MM.1S (cell line): ENCODE measurements at regions not wholly inside any gene's neighbourhood (a gene's known extent, or its start where the extent isn't known, plus 50 kb on each side); places are given as distances from the start of the nearest gene placed in this dataset.

Experiments used
- DNase-seq: peaks from one replicate; pipeline ENCODE4 v3.0.0-alpha.2; 2015
- H2AFZ ChIP-seq: fragments of 300-600 bp; sonication (generic); 2 replicates; pipeline ENCODE4 v1.6.0; 2016; ENCODE audit warnings: antibody characterized with exemption, low read length
- H3F3A ChIP-seq: fragments of 300-600 bp; sonication (generic); 2 replicates; pipeline ENCODE4 v1.6.1; 2016; ENCODE audit warnings: mild to moderate bottlenecking, antibody characterized with exemption, low read length, moderate library complexity, mixed read lengths; ENCODE audit not compliant: insufficient read depth
- H3K27ac ChIP-seq: fragments of 300-600 bp; sonication (generic); 2 replicates; pipeline ENCODE4 v1.5.1; 2016; ENCODE audit warnings: mild to moderate bottlenecking, low read length
- H3K27me3 ChIP-seq: fragments of 300-600 bp; sonication (generic); replicated peaks from 2 replicates; pipeline ENCODE4 v1.6.0; 2016; ENCODE audit warnings: low read length; ENCODE audit not compliant: insufficient read depth
- H3K36me3 ChIP-seq: fragments of 300-600 bp; sonication (generic); replicated peaks from 2 replicates; pipeline ENCODE4 v1.6.1; 2016; ENCODE audit warnings: mild to moderate bottlenecking, low read length, mixed read lengths; ENCODE audit not compliant: insufficient read depth
- H3K4me1 ChIP-seq: fragments of 300-600 bp; sonication (generic); 2 replicates; pipeline ENCODE4 v1.6.1; 2016; ENCODE audit warnings: low read length, mixed read lengths
- H3K4me2 ChIP-seq: fragments of 300-600 bp; sonication (generic); 2 replicates; pipeline ENCODE4 v1.6.0; 2016; ENCODE audit warnings: low read depth, low read length
- H3K4me3 ChIP-seq: fragments of 300-600 bp; sonication (generic); 2 replicates; pipeline ENCODE4 v1.5.1; 2016; ENCODE audit warnings: low read length, mixed read lengths
- H3K79me2 ChIP-seq: fragments of 300-600 bp; sonication (generic); 2 replicates; pipeline ENCODE4 v1.6.1; 2016; ENCODE audit warnings: mixed run types, low read length, mixed read lengths
- H3K9ac ChIP-seq: fragments of 300-600 bp; sonication (generic); 2 replicates; pipeline ENCODE4 v1.6.1; 2016; ENCODE audit warnings: low read length, mixed read lengths
- H3K9me2 ChIP-seq: fragments of 300-600 bp; sonication (generic); replicated peaks from 2 replicates; pipeline ENCODE4 v1.6.1; 2016; ENCODE audit warnings: mild to moderate bottlenecking, low read length, mixed read lengths; ENCODE audit not compliant: insufficient read depth
- H3K9me3 ChIP-seq: fragments of 300-600 bp; sonication (generic); replicated peaks from 2 replicates; pipeline ENCODE4 v1.6.1; 2016; ENCODE audit warnings: mild to moderate bottlenecking, low read length, mixed read lengths; ENCODE audit not compliant: insufficient read depth
- H4K20me1 ChIP-seq: fragments of 300-600 bp; sonication (generic); 2 replicates; pipeline ENCODE4 v1.6.1; 2016; ENCODE audit warnings: mild to moderate bottlenecking, low read length, moderate library complexity, mixed read lengths; ENCODE audit not compliant: insufficient read depth
- EZH2 ChIP-seq: fragments of 300-600 bp; sonication (generic); optimal IDR thresholded peaks from 2 replicates; pipeline ENCODE3; 2017; ENCODE audit warnings: low read depth, mild to moderate bottlenecking, antibody characterized with exemption, low read length, mixed read lengths
- EZH2phosphoT487 ChIP-seq: fragments of 300-600 bp; sonication (generic); IDR thresholded peaks from 2 replicates; pipeline ENCODE4 v1.6.1; 2018; ENCODE audit warnings: antibody characterized with exemption, low read length
- TF ChIP-seq, protein P1 (sequence below): fragments of 300-600 bp; sonication (generic); IDR thresholded peaks from 2 replicates; pipeline ENCODE4 v1.5.1; 2016; ENCODE audit warnings: antibody characterized with exemption, low read length, mixed read lengths

DNA sequence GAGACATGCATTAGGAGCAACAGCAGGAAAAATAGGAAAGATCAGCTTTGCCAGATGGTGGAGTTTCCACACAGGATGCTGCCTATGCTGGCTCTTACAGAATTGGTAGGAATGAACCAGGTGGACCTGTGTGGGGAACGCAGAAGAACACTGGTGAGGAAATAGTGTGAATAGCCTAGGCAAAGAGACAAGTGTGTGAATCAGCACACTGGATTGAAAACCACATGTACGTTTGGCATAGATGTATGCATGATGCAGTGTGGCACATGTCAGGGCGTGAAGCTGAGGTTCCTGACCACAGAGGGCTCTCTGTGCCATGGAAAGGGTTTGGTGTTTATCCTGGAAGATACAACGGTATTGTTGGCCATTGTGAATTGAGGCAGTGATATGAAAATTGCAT, 156.5 kb upstream of the SLC10A2 start:
- Histone ChIP-seq H4K20me1 (no peaks in the 10 kb centered on the region), H3K27ac (no peak overlapping the region), H3K27me3 (no peaks in the 10 kb centered on the region), H2AFZ (no peak overlapping the region), H3K4me1 (no peaks in the 10 kb centered on the region), H3F3A (no peaks in the 10 kb centered on the region), H3K9me2 (no peaks in the 10 kb centered on the region), H3K79me2 (no peaks in the 10 kb centered on the region), H3K4me3 (no peak overlapping the region), H3K9ac (no peak overlapping the region), H3K36me3 (no peaks in the 10 kb centered on the region), H3K4me2 (no peak overlapping the region), H3K9me3 (no peaks in the 10 kb centered on the region)
- no peak for DNase-seq
- TF ChIP-seq EZH2phosphoT487 (no peak), EZH2 (no peak)
- TF ChIP-seq, protein P1, sequence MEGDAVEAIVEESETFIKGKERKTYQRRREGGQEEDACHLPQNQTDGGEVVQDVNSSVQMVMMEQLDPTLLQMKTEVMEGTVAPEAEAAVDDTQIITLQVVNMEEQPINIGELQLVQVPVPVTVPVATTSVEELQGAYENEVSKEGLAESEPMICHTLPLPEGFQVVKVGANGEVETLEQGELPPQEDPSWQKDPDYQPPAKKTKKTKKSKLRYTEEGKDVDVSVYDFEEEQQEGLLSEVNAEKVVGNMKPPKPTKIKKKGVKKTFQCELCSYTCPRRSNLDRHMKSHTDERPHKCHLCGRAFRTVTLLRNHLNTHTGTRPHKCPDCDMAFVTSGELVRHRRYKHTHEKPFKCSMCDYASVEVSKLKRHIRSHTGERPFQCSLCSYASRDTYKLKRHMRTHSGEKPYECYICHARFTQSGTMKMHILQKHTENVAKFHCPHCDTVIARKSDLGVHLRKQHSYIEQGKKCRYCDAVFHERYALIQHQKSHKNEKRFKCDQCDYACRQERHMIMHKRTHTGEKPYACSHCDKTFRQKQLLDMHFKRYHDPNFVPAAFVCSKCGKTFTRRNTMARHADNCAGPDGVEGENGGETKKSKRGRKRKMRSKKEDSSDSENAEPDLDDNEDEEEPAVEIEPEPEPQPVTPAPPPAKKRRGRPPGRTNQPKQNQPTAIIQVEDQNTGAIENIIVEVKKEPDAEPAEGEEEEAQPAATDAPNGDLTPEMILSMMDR, result no peak

DNA sequence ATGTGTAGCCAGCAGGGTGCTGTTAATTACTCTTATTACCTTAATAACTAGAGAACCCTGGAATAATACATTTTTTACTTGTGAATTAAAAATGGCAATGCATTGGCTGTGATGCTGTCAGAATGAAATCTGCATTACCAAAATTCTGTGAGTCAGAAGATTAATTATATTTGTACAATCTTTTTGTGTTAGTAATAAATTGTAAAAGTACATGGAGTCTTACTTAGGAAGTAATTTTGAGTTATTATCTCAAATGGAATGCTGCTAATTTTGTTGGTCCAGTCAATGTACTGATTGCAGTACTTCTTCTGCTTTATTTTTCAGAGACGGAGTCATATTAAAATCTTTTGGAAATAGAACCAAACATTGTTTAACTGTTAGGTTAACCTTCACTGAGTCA, 152.0 kb upstream of the SLC10A2 start:
- H3K4me1 ChIP-seq, result no peaks in the 10 kb centered on the region
- no peak for TF ChIP-seq EZH2
- TF ChIP-seq, protein P1, result no peak
- TF ChIP-seq EZH2phosphoT487, result no peak
- no peak overlapping the region for H3K27ac ChIP-seq
- no peak overlapping the region for H3K9ac ChIP-seq
- H3K4me2 ChIP-seq, result no peak overlapping the region
- H3K27me3 ChIP-seq, result no peaks in the 10 kb centered on the region
- no peaks in the 10 kb centered on the region for H3F3A ChIP-seq
- no peaks in the 10 kb centered on the region for H3K36me3 ChIP-seq
- no peak for DNase-seq
- H3K79me2 ChIP-seq, result no peaks in the 10 kb centered on the region
- H2AFZ ChIP-seq, result no peak overlapping the region
- H3K4me3 ChIP-seq, result no peak overlapping the region
- H3K9me3 ChIP-seq, result no peaks in the 10 kb centered on the region
- no peaks in the 10 kb centered on the region for H4K20me1 ChIP-seq
- no peaks in the 10 kb centered on the region for H3K9me2 ChIP-seq

DNA sequence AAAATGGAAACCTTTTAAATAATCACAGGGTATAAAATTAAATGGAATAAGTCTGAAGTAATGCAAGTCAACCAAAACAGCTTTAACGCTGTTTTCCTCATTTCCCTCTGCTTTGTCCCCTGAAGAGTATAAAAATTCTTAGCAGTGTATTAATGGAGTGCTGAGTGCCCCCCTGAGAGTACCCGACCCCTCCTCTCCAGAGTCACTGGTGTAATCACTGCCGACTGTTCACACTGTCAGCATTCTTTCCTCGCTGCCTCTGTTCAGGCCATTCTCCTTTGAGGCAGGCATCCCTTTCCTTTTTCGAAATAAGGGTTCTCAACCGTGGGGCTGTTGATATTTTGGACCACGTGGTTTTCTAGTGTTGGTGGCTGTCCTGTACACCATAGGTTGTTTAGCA, 146.9 kb upstream of the SLC10A2 start:
- Histone ChIP-seq H3K27me3 (no peaks in the 10 kb centered on the region), H3K4me3 (no peak overlapping the region), H3K4me2 (no peak overlapping the region), H4K20me1 (no peaks in the 10 kb centered on the region), H3K36me3 (no peaks in the 10 kb centered on the region), H2AFZ (no peak overlapping the region), H3K27ac (no peak overlapping the region), H3K79me2 (no peaks in the 10 kb centered on the region), H3K9ac (no peak overlapping the region), H3K9me2 (no peaks in the 10 kb centered on the region), H3K4me1 (no peaks in the 10 kb centered on the region), H3F3A (no peaks in the 10 kb centered on the region), H3K9me3 (no peaks in the 10 kb centered on the region)
- DNase-seq, result no peak
- no peak for TF ChIP-seq EZH2phosphoT487

DNA sequence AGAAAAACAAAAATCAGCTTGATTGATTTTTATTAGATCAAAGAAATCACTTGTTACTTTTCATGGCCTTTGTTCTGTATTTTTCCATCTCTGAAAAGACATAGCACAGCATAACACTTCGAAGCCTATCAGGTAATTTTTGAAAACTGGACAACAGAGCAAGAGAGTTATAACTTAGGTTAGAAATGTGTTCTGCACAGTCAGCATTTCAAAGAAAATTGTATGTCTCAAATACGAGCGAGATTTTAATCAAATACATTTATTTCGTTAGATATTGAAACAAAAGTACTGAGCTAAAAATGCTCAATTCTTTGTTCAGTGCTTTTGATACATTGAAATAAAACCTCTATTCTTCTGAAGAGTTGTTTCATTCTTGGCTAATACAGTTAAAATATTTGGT, 144.1 kb upstream of the SLC10A2 start:
- no peaks in the 10 kb centered on the region for H3K79me2 ChIP-seq
- DNase-seq, result no peak
- H3K9me3 ChIP-seq, result no peaks in the 10 kb centered on the region
- no peaks in the 10 kb centered on the region for H4K20me1 ChIP-seq
- no peaks in the 10 kb centered on the region for H3K36me3 ChIP-seq
- H3K4me3 ChIP-seq, result no peak overlapping the region
- no peak overlapping the region for H3K4me2 ChIP-seq
- no peaks in the 10 kb centered on the region for H3K27me3 ChIP-seq
- H3K27ac ChIP-seq, result no peak overlapping the region
- no peak overlapping the region for H2AFZ ChIP-seq
- no peaks in the 10 kb centered on the region for H3F3A ChIP-seq
- no peaks in the 10 kb centered on the region for H3K9me2 ChIP-seq
- no peak overlapping the region for H3K9ac ChIP-seq
- no peak for TF ChIP-seq EZH2
- TF ChIP-seq, protein P1, result no peak
- no peaks in the 10 kb centered on the region for H3K4me1 ChIP-seq
